C4-2B (cell line): ENCODE measurements at regions not wholly inside any gene's neighbourhood (a gene's known extent, or its start where the extent isn't known, plus 50 kb on each side); places are given as distances from the start of the nearest gene placed in this dataset.

ENCODE experiments used
- H3K27ac ChIP-seq: fragments of 450-650 bp; 2 replicates; pipeline ENCODE4 v1.5.1; 2017
- CTCF ChIP-seq: fragments of 450-650 bp; conservative IDR thresholded peaks from 2 replicates; pipeline ENCODE4 v1.5.1; 2017; ENCODE audit warnings: mild to moderate bottlenecking
- ZFX ChIP-seq: fragments of 450-650 bp; IDR thresholded peaks from 2 replicates; pipeline ENCODE4 v1.6.1; 2017

- TF ChIP-seq ZFX, result no peak
- TF ChIP-seq CTCF, result no peak; the same call in 1 of the 2 replicates
- H3K27ac ChIP-seq, result peak overlapping the region; percentile 30
These were observed 698.4 kb downstream of the TBC1D22A start for GRCh38 chr22:47460861-47461260.

- TF ChIP-seq ZFX (no peak), CTCF (no peak)
These were observed 697.7 kb downstream of the TBC1D22A start for GRCh38 chr22:47460176-47460575.

GRCh38 chr22:47458348-47458747, 695.9 kb downstream of the TBC1D22A start:
- no peak for TF ChIP-seq CTCF
- no peak for TF ChIP-seq ZFX
- H3K27ac ChIP-seq, result no peak overlapping the region

More at GRCh38 chr22:47460176-47460575, 697.7 kb downstream of the TBC1D22A start:
- H3K27ac ChIP-seq, result peak overlapping the region; percentile 30

GRCh38 chr22:47457509-47458300, 695.3 kb downstream of the TBC1D22A start:
- no peak for TF ChIP-seq ZFX
- TF ChIP-seq CTCF, result no peak
- H3K27ac ChIP-seq, result no peak overlapping the region

- no peak overlapping the region for H3K27ac ChIP-seq
- TF ChIP-seq ZFX, result no peak
- TF ChIP-seq CTCF, result no peak
These were observed 694.6 kb downstream of the TBC1D22A start for GRCh38 chr22:47457021-47457420.

GRCh38 chr22:47456031-47456430, 693.6 kb downstream of the TBC1D22A start:
- H3K27ac ChIP-seq, result no peak overlapping the region
- TF ChIP-seq ZFX, result no peak

GRCh38 chr22:47453049-47453448, 690.6 kb downstream of the TBC1D22A start:
- TF ChIP-seq CTCF (no peak), ZFX (no peak)
- no peak overlapping the region for H3K27ac ChIP-seq

- TF ChIP-seq CTCF (peak; percentile 87), ZFX (no peak)
- H3K27ac ChIP-seq, result no peak overlapping the region
These were observed 689.7 kb downstream of the TBC1D22A start for GRCh38 chr22:47452184-47452583.
